ENCODE measurements at regions not wholly inside any gene's neighbourhood (a gene's known extent, or its start where the extent isn't known, plus 50 kb on each side); places are given as distances from the start of the nearest gene placed in this dataset.

DNA sequence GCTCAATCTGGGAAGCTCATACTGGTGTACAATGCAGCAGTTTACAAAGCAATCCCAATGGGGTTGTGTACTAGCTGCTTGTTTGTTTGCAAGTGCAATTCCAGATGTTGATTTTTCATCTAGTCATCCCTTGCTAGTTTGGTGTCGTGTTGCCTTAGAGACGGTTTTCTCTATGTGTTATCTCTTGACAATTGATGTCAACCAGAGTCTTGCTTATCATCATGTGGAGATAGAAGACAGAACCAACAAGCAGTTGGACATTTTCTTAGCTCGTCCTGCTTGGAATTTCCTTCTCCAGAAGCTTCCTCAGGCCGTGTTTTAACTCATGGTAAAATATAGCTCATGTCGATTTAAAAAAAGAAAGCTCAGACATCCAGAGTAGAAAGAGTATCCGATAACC is 262.0 kb upstream of the KCNH8 start:
- DNase-seq (ENCODE audit: low read depth in 1 of 2, low spot score in 1 of 2), result no peak

DNA sequence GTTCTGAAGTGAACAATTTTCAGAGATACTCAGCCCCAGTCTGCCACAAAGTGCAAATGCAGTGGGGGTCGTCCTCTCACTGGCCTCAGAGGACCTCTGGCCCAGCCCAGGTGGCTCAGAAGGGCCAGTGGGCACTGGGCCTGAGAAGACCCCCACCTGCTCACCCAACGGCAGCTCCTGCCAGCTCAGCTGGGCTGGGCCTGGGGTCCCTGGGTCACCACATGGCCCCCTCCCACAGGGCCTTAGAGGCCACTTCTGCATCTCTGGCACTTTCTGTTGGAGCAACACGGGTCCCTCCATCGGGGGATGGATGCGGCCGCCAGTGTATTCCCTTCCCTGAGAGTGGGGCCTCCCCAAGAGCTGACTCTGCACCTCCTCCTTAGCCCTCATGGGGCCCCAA is 262.7 kb upstream of the KCNH8 start:
- DNase-seq (ENCODE audit: low read depth in 1 of 2, low spot score in 1 of 2), result no peak

DNA sequence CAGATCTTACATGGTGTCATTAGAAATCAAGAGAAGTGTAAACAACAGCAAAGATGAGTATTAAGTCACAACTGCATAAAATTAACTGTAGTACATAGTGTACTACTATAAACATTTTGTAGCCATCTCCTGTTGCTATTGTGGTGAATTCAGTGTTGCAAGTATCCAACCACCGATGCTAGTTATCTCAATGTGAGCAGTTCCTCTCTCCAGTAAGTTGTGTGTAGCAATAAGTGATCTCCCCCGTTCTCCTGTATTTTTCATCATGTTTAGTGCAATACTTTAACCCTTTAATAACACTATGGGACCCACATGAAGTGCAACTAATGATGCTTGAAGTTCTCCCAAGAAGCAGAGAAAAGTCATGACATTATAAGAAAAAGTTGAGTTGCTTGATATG is 264.7 kb upstream of the KCNH8 start:
- no peak for DNase-seq (ENCODE audit: low read depth in 1 of 2, low spot score in 1 of 2)

DNA sequence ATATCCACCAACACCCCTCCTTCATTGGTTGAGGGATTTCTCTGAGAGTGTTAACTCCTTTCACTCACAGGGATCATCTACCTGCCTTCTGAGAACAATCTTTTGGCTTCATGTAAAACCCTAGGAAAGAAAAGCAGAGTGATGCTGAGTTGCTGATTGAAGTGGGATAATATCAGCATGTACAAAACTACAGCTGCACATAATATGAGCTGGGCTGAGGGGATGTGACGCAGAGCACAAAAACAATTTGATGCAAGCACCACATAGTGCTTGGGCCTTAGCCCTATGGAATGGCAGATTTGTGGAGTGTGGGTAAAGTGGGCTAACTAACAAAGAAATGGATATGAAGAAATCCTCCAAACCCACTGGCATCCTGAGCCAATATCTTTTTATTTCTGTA is 267.6 kb upstream of the KCNH8 start:
- no peak for DNase-seq (ENCODE audit: low read depth in 1 of 2, low spot score in 1 of 2)

DNA sequence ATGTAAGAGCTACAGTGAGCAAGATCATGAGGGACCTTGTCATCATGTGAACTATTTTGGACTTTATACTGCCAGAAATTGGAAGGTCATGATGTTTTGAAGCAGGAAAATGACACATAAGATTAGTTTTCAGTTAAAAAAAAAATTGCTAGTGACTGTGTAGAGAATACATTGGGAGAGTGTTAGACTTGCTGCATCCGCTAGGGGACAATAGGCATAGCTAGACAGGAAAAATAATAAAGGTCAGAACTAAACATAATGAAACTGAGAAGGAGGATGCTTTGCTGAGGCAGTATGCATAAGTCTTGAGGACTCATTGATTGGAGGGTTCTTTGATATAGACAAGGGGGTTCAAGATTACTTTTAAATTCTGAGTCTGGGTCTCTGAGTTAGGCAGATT is 275.8 kb upstream of the KCNH8 start:
- DNase-seq (ENCODE audit: low read depth in 1 of 2, low spot score in 1 of 2), result no peak

DNA sequence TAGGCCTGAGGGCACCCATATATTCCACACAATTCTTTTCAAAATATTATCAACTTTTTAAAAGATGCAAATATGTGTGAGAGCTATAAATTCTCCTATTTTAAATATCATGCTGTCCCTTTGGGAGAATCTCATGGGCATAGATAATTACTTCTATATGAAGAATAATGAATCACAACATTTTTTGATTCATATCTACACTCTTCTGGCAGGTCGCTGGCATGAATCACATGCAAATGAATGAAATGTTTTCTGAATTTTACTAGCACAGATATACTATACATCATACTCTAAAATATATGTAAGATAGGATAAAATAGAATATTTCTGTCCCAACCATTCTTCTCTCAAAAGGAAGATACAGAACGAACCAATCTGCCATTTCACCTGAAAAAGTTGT is 277.7 kb upstream of the KCNH8 start:
- no peak for DNase-seq (ENCODE audit: low read depth in 1 of 2, low spot score in 1 of 2)

DNA sequence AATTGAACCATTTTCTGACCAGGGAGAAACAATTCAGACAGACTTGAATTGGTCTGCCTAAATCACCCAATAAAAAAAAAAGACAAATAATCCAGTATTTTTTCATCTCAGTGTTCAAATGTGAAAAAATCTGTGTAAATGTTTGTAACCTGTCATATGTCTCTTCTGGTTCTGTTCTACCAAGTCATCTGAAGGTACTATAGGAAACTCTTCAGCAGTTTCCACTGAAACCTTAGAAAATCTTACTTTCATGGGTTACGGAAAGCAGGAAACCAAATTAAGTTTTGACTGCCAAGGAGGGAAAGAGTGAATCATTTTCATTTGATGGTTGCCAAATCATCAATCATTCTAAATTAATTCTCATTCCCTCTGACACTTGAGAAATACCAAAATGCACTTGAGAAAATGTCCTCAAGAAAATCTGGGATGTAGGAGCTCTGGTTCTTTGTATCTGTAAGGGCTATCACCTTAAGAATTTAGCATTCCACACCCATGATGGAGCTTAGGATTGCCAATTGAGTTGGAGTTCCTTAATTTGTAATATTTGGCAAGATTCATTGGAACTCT is 278.2 kb upstream of the KCNH8 start:
- no peak for DNase-seq (ENCODE audit: low read depth in 1 of 2, low spot score in 1 of 2)

DNA sequence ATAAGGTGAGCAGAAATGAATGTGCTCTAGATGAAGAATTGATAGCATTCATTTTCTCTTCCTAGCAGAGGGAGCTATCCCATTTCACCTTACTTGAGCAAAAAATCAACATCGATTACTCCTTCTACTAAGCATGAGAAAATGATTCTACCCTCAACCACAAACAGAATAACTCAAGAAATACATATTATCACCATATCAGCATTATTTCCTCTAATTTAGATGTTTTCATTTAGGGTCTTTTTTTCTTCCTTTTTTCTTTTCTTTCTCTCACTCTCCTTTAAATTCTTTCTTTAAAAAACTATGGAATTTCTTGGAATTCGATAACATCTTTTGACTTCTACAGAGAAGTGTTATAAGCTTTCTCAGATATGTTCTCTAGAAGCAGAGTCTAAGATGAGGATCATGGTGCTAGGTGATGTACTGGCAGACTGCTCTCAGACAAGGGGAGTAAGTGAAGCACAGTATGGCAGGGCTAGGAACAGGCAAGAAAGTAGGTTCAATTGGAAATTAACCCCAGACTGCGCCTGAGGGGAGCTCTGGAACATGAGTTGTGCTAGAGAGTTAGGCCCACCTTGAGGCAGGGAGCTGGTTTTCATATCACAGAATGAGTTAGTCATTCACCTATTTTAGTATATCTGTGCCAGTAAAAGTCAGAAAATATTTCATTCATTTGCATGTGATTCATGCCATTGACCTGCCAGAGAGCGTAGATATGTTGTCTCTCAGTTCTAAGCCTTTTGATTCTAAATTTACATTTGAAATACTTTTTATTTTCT is 279.2 kb upstream of the KCNH8 start:
- peak in 1 of 2 donors; percentile 42 for DNase-seq (ENCODE audit: low read depth in 1 of 2, low spot score in 1 of 2)

DNA sequence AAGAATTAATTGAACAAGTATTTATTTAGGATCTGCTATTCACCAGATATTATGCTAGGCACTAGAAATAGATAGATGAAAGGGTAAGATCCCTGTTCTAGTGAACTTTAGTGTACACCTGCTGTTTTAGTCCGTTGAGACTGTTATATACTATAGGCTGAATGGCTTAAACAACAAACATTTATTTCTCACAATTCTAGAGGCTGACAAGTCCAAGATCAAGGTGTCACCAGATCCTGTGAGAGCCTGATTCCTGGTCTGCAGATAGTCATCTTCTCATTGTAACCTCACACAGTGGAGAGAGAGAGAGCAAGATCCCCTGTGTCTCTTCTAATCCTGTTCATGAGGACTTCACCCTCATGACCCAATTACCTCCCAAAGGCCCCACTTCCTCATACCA is 281.4 kb upstream of the KCNH8 start:
- DNase-seq (ENCODE audit: low read depth in 1 of 2, low spot score in 1 of 2), result no peak

DNA sequence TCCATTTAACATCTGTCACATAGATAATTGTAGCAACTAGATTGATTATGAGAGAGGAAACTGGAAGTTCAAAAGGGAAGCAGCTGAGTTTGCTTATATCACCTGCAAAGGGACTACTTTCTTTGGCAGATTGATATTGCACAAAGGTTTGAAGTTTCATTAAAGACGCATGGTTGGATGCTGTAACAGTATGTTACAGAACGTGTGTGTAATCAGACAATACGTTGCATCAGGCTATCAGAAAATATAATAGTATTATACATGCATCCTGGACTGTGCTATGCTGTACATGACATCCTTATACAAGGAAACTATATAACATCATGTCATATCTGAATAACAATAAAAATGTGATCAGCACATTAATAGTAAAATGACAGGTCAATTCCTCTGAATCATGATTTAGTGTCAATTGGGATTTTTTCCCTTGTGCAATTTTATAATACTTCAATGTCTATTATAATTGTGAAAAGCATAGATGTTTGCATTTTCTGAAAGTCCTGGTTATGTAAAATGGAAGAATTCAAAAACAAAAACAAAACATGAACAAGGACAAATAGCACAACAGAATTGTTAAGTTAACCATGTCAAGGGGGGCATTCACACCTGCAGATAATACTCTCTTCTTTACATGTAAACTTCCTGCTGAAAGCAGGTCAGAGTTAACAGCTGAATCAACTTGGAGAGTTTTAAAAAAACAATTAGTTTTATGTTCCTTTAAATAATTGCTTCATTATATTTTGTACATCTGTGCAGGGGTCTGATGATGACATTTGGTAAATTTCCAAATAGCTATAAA is 283.2 kb upstream of the KCNH8 start:
- DNase-seq (ENCODE audit: low read depth in 1 of 2, low spot score in 1 of 2), result no peak

DNA sequence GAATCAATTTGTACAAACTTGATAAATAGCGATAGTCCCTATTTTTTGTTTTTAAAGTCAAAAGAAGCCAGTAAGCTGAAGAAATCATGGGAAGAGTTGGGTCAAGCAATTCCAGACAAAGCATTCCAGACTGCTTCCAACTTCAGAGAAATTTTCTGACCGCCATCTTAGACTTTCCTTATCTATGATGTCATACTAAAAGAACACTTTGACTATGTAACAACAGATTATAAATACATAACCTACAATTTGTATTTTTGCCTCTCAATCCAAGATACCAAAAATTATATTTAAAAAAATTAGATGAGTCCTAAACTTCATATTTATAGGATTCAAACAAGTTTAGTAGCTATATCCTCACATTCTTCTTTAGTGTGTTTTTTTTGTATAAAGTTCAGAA is 286.2 kb upstream of the KCNH8 start:
- DNase-seq (ENCODE audit: low read depth in 1 of 2, low spot score in 1 of 2), result no peak

DNA sequence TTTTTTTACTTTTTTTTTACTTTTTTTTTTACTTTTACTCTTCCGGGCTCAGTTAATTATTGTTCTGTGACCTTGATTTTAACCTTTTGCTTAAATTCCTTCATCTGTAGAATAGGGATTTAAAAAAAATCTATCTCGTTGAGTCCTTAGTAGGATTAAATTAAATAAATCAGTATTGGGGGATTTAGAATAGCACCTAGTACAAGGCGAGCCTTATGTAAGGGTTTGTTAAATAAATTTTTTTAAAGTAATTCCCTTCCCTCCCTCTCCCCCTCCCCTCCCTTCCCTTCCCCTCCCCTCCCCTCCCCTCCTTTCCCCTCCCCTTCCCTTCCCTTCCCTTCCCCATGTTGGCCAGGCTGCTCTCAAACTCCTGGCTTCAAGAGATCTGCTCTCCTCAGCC is 287.2 kb upstream of the KCNH8 start:
- DNase-seq (ENCODE audit: low read depth in 1 of 2, low spot score in 1 of 2), result no peak

DNA sequence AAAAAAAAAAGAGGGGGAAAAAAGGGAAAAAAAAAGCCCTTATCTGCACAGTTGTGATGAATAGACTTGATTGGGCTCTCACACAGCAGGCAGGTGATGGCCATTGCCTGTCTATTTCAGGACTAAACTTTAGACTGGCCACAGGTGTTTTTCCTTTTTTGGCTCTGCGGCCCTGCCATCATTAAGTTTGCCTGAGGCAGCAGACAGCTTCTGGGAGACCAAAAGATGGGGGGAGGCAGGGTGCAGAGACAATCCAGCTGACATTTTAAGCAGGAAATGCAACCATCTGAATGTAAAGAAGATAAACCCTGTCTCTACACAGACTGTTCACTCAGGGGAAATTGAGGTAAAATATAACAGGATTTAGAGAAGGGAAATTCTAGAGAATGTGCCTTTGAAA is 295.0 kb upstream of the KCNH8 start:
- DNase-seq (ENCODE audit: low read depth in 1 of 2, low spot score in 1 of 2), result no peak

DNA sequence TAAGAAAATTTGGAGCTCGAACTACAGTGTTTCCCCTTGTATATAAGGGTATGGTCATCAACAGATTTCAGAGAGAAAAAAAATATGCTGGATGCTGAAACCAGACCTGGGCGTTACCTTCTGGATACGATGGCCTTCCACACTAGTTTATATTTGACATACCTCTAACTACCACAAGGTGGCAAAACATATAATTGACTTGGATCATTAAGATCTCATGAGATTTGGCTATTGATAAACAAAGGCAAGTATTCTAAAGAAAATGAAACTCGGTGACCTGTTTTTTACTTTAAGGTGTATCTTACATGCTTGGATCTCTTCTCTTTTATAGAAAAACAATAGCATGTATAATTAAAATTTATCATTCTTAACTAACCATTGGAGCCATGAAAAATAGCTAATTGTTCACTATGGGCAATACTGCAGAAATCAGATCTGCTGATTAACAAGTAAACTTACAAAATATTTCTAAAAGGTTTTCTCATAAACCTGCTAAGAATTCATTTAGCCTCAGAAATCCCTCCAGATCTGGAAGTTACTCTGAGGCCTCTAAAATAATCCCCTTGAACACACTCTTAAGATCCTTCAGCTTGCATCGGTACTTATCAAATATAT is 300.6 kb upstream of the KCNH8 start:
- no peak for DNase-seq (ENCODE audit: low read depth in 1 of 2, low spot score in 1 of 2)

DNA sequence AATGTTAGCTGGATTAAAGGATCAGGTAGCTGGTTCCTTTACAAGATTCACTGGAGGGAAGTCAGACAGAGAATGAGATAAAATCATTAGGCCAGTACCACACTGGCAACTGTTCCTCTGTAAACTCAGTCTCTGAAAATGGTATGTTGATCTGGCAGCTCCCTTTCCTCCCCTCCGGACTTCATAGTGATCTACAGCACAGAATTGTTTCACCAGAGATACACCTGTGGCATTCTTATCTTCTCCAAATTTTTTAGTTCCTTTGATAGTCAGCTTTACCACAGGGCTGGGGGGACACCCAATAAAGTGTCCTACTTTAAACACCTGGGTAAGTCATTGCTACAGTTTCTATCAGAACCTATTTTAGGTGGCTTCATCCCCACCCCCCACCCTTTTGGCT is 304.3 kb upstream of the KCNH8 start:
- no peak for DNase-seq (ENCODE audit: low read depth in 1 of 2, low spot score in 1 of 2)

DNA sequence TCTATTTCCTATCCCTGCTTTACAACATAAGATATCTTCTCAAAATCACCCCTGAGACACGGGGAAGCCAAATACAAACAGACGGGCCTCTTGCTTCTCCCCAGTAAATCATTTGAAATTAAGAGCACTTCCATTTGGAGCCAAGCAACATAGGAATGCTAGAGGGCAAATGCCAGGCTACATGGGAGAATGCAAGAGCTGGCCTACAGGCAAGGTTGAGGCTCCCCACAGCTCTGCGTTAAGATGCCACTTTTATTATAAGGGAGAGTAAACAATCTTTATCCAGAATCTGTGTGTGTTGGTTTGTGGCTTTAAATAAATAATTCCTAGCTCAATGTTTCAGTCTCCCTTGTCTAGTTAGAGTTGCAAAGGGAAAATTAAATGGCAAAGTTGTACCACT is 305.1 kb upstream of the KCNH8 start:
- no peak for DNase-seq (ENCODE audit: low read depth in 1 of 2, low spot score in 1 of 2)

DNA sequence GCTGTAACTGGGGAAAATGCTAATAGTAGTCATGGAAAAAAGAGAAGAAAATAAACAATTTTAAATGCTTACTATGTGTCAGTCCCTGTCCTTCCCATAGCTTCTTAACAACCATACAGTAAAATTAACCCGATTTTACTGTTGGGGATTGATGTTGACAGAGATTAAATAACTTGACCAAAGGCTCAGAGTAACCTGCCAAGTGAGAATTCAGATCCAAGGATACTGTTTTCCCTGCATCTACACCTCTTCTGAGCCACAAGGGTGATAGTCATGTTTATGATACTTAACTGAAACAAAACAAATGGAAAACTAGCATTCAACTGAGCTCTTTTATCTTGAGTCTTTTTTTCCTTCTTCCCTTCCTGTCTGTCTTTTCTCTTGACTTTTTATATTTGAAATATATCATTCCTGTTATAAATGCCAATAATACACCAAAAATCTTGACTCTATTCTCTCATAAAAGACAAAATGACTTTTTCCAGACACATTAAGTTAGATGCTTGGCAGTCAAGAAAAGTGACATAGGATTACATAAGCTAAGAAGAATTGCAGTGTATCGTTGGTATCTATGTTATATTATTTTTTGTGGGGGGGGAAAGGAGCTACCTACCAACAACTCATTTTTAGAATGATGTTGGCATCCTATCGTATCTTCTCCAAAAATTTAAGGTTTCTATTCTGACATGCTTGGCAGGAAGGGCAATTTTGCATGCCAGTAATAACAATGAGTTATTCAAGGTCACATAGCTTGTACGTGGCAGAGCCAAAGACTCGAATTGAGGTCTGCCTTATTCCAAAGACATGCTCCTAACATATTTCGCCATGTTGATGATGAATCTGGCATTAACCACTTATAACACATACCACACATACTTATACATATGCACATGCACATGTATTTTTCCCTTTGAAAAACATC is 306.6 kb upstream of the KCNH8 start:
- no peak for DNase-seq (ENCODE audit: low read depth in 1 of 2, low spot score in 1 of 2)

DNA sequence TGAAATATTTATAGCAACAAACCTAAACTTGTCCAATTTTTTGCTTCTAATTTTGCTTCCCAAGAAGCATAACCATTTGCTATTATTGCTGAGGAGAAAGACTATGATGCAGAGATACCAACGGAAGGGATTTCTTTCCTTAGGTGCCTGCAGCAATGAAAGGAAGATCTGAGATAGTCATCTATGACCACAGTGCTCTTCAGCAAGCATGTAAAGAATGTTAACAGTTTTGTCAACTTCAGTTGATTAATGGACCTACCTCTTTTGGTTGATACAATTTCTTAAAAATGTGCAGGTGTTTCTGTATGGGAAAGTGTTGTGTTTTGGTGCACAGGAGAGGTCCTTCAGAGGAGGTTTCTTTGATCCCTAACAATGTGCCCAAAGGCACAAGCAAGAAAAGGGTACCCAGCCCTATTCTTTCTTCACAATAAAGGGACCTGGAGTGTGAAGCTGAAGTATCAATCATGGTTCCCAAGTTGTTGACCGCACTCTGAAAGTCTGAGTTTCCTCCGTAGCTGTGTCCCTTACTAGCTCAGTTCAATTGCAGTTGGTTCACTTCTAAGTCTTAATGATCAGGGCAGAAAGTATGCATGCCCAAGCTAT is 307.7 kb upstream of the KCNH8 start:
- no peak for DNase-seq (ENCODE audit: low read depth in 1 of 2, low spot score in 1 of 2)

DNA sequence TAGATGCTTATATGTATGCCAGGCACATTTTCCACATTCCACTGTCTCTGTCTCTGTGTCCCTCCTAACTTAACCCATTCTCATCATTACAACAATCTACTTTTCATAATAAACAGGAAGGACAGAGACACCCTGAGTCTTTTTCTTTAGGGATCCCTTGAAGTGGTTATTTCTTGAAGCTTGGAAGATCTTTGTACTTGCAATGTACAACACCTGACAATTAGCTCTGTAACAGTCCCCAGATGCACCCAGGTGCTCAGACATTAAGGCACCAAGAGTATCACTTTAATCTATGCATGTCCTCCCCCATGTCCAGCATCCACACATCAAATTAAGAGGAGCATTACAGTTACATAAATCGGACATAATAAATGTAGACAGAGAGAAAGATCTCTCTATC is 309.6 kb upstream of the KCNH8 start:
- no peak for DNase-seq (ENCODE audit: low read depth in 1 of 2, low spot score in 1 of 2)

DNA sequence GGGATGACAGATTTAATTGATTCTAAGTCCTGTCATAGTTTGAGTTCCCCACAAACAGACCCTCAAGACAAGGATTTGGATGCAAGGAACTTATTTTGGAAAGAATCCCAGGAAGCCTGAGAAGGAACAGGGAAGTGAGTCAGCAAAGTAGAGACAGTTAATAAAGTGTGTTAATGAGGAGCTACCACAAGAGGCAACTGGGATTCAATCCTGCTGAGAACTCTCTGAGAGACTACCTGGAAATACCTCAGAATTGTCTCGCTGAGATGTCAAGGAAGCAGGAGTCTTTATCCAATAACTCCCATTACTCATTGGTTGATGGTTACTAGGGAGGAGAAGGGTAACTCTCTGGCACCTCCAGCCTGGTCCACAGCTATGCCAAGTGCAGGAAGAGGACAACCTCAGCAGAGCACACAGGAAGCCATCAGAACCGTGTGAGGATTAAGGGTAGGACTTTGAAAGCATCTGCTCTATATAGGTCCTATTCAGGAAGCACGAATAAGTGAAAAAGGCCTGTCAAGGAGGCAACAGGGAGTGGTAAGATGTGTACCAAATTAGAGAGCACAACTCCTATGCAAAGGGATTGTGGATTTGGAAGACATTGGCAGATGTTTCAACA is 311.1 kb upstream of the KCNH8 start:
- DNase-seq (ENCODE audit: low read depth in 1 of 2, low spot score in 1 of 2), result no peak

Measured in activated CD4-positive, alpha-beta T cell treated with anti-CD3 and anti-CD28 coated beads, Interleukin-2, amount 50 U/mL, for 24 hours (primary cell).